GM12878 (cell line): ENCODE measurements at regions not wholly inside any gene's neighbourhood (a gene's known extent, or its start where the extent isn't known, plus 50 kb on each side); places are given as distances from the start of the nearest gene placed in this dataset.

Experiments used
- ATAC-seq: fragments of 200-7000 bp; cut with Tn5 transposase; 3 replicates; pipeline ENCODE4 v1.9.1; 2020; ENCODE audit warnings: mild to moderate bottlenecking, moderate library complexity
- BruUV-seq: library from RNA; stranded (reverse); fragments of 400-500 nt; replicated peaks from 2 replicates; lab custom pipeline; 2021; lab: Mats Ljungman, UMichigan
- CTCF ChIA-PET: fragments of 300-600 bp; sonication (Branson Sonifier 250); formaldehyde crosslinking; extraction: SDS; loops from one replicate; lab custom pipeline; 2021; ENCODE audit warnings: inconsistent platforms; lab: Yijun Ruan, JAX
- POLR2A ChIA-PET: fragments of 350-600 bp; formaldehyde crosslinking; extraction: SDS; loops from one replicate; lab custom pipeline; 2021; ENCODE audit warnings: inconsistent platforms; lab: Charles Lee
- RAD21 ChIA-PET: fragments of 300-600 bp; sonication (Branson Sonifier 250); formaldehyde crosslinking; loops from one replicate; lab custom pipeline; 2023; ENCODE audit warnings: antibody characterized with exemption; ENCODE audit not compliant: unreplicated experiment; lab: Charles Lee
- SMC1A ChIA-PET: fragments of 300-600 bp; sonication (Branson Sonifier 250); formaldehyde crosslinking; loops from one replicate; lab custom pipeline; 2023; ENCODE audit not compliant: unreplicated experiment, uncharacterized antibody; lab: Charles Lee
- DNase-seq: peaks from one replicate; pipeline ENCODE4 v3.0.0-alpha.2; 2011; ENCODE audit warnings: low read depth, low spot score
- FAIRE-seq: peaks from 3 replicates; lab custom pipeline; 2011; peaks lifted over from hg19 to GRCh38; lab: Jason Lieb, UNC
- H2AFZ ChIP-seq: 2 replicates; pipeline ENCODE4 v1.6.0; 2011; ENCODE audit warnings: low read depth, low read length, control low read depth; ENCODE audit not compliant: control insufficient read depth
- H3K27ac ChIP-seq: 2 replicates; pipeline ENCODE4 v1.5.1; 2011; ENCODE audit warnings: control low read depth; ENCODE audit not compliant: control insufficient read depth, insufficient read depth
- H3K27me3 ChIP-seq, 2 experiments: replicated peaks in 1 of 2; 2 replicates each; pipeline versions ENCODE4 v1.6.0 to v1.6.1; 2011; ENCODE audit warnings: low read length in 1 of 2; ENCODE audit not compliant: control insufficient read depth in 2 of 2, insufficient read depth in 2 of 2
- H3K36me3 ChIP-seq, 2 experiments: 2 replicates each; pipeline ENCODE4 v1.5.1; 2011; ENCODE audit warnings: low read length in 1 of 2; ENCODE audit not compliant: control insufficient read depth in 2 of 2, insufficient read depth in 2 of 2
- H3K4me1 ChIP-seq: 2 replicates; pipeline ENCODE4 v1.6.1; 2011; ENCODE audit warnings: mild to moderate bottlenecking, low read length, moderate library complexity, mixed read lengths; ENCODE audit not compliant: control insufficient read depth, insufficient read depth
- H3K4me2 ChIP-seq: 2 replicates; pipeline ENCODE4 v1.6.0; 2011; ENCODE audit warnings: control low read depth; ENCODE audit not compliant: control insufficient read depth, insufficient read depth
- H3K4me3 ChIP-seq: fragments of 200-600 bp; sonication (generic); 2 replicates; pipeline ENCODE4 v1.5.1; 2016
- H3K79me2 ChIP-seq: 2 replicates; pipeline ENCODE4 v1.6.0; 2011; ENCODE audit warnings: low read length; ENCODE audit not compliant: control insufficient read depth, insufficient read depth
- H3K9ac ChIP-seq: 2 replicates; pipeline ENCODE4 v1.8.0; 2011; ENCODE audit warnings: low read length, control low read depth, mixed read lengths; ENCODE audit not compliant: control insufficient read depth, insufficient read depth
- H3K9me3 ChIP-seq: replicated peaks from 3 replicates; pipeline ENCODE4 v1.5.1; 2011; ENCODE audit warnings: mild to moderate bottlenecking, low read length; ENCODE audit not compliant: control insufficient read depth, insufficient read depth
- H4K20me1 ChIP-seq: 2 replicates; pipeline ENCODE4 v1.6.0; 2011; ENCODE audit not compliant: control insufficient read depth, insufficient read depth
- E2F4 ChIP-seq: IDR thresholded peaks from 2 replicates; pipeline ENCODE4 v1.6.1; 2012; ENCODE audit warnings: low read depth, low read length, improper control_type of control experiment
- EED ChIP-seq: sonication (generic); IDR thresholded peaks from 2 replicates; pipeline ENCODE4 v1.6.1; 2016; ENCODE audit warnings: antibody characterized with exemption, low read depth
- FOXK2 ChIP-seq: fragments of 450-650 bp; IDR thresholded peaks from 2 replicates; pipeline ENCODE4 v1.6.1; 2017; ENCODE audit warnings: mild to moderate bottlenecking, moderate library complexity
- NFXL1 ChIP-seq: fragments of 450-650 bp; IDR thresholded peaks from 2 replicates; pipeline ENCODE4 v1.6.1; 2017; ENCODE audit warnings: antibody characterized with exemption, mild to moderate bottlenecking, borderline replicate concordance
- NR2C2 ChIP-seq: IDR thresholded peaks from 2 replicates; pipeline ENCODE4 v1.6.1; 2011; ENCODE audit warnings: borderline replicate concordance, low read depth; ENCODE audit not compliant: control insufficient read depth, insufficient read length
- NRF1 ChIP-seq: conservative IDR thresholded peaks from 2 replicates; pipeline ENCODE4 v1.6.1; 2011; ENCODE audit warnings: mild to moderate bottlenecking, low read depth, low read length, improper control_type of control experiment
- YBX1 ChIP-seq: fragments of 450-650 bp; IDR thresholded peaks from 2 replicates; pipeline ENCODE4 v1.6.1; 2016; ENCODE audit warnings: antibody characterized with exemption
- ZBED1 ChIP-seq: IDR thresholded peaks from 2 replicates; pipeline ENCODE4 v1.6.1; 2016; ENCODE audit warnings: borderline replicate concordance
- ZNF24 ChIP-seq: fragments of 450-650 bp; IDR thresholded peaks from 2 replicates; pipeline ENCODE4 v1.6.1; 2017; ENCODE audit warnings: antibody characterized with exemption, mild to moderate bottlenecking
- ZNF687 ChIP-seq: fragments of 450-650 bp; IDR thresholded peaks from 2 replicates; pipeline ENCODE4 v1.6.1; 2017; ENCODE audit warnings: mild to moderate bottlenecking, moderate library complexity
- WGBS: methylation state at CpG from one replicate; pipeline ENCODE4 v1.1.6; 2016; ENCODE audit warnings: low lambda C conversion rate; ENCODE audit not compliant: insufficient replicate concordance, insufficient coverage; ENCODE audit errors: missing lambda C conversion rate; 5-methylcytosine and 5-hydroxymethylcytosine counted together
- in situ Hi-C: fragments of 300-500 bp; cut with MboI; formaldehyde crosslinking; loops from 9 replicates; pipeline ENCODE4 v1.14.3; 2018; ENCODE audit warnings: mixed read lengths
- intact Hi-C: fragments of 100-400 bp; cut with micrococcal nuclease; formaldehyde crosslinking; loops from one replicate; pipeline ENCODE4 v1.14.2; 2022; ENCODE audit not compliant: unreplicated experiment

DNA sequence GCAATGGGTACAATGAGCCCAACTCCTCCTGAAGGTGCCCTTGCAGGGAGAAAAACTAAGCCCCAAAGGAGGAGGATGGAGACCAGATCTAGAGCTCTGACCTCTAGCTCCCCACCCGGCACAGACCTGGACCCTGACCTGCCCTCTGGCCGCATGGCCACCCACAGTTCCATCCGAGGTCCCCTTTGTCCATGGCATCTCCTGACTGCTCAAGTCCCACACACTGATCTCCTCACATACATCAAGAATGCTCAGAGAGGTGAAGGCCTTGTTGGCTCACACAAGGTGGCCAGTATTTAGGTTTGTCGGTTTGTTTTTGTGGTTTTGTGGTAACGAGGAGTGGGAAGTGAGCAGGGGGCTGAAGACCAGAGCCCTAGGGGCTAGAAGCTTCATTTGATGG, 423.5 kb upstream of the B3GAT1 start:
- ChIA-PET SMC1A (interaction anchor here (0.8 kb wide), 1 partner anchor 33 kb away, joined by 3 read pairs; no protein-coding TSS in a partner anchor), CTCF (no interaction called here)
- no peak overlapping the region for H3K27ac ChIP-seq
- TF ChIP-seq NRF1 (no peak), NFXL1 (no peak), EED (no peak), YBX1 (no peak), E2F4 (no peak), ZNF24 (no peak), FOXK2 (no peak), NR2C2 (no peak), ZNF687 (no peak), ZBED1 (no peak)
- TF ChIP-seq, all 136 proteins: peak for 0
- intact Hi-C loops (no loop called here), in situ Hi-C loops (no loop called here)
- WGBS: 14% methylated on average over 5 of the region's 5 CpGs
- Histone ChIP-seq H3K4me2 (no peak overlapping the region), H3K4me1 (no peaks in the 10 kb centered on the region), H3K36me3 (no peaks in the 10 kb centered on the region), H4K20me1 (no peaks in the 10 kb centered on the region), H3K27me3 (no peaks in the 10 kb centered on the region), H3K79me2 (no peaks in the 10 kb centered on the region), H3K9ac (no peak overlapping the region), H3K9me3 (no peaks in the 10 kb centered on the region), H3K4me3 (no peak overlapping the region), H2AFZ (no peak overlapping the region)
- RAD21 ChIA-PET: no interaction called here
- no TSS peak for BruUV-seq
- FAIRE-seq (no peak), DNase-seq (no peak), ATAC-seq (no peak)
- POLR2A ChIA-PET: no interaction called here
